ENCODE measurements at regions not wholly inside any gene's neighbourhood (a gene's known extent, or its start where the extent isn't known, plus 50 kb on each side); places are given as distances from the start of the nearest gene placed in this dataset.

DNA sequence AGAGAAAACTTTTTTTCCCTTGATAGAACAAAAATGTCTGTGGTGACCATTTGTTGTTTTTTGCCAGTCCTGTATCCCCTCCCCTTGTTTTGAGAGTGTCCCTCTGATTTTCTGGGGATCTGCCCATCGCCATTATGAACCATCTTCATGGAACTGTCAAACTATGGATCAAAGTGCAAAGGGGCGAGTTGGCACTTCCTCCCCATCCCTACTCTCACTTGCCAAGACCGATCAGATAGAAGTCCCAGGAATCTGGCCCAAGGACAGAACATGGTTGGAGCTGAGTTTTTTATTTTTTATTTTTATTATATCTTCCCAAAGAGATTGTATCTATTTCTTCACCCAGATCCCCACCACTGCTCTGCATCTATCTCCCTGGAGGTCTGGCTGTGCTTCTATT is 221.4 kb downstream of the IKZF2 start:
- H3K36me3 ChIP-seq, result no peaks in the 10 kb centered on the region
- no peaks in the 10 kb centered on the region for H3K4me1 ChIP-seq
- H3K27me3 ChIP-seq, result no peaks in the 10 kb centered on the region
- intact Hi-C loops (cut with DNase I), result no loop called here
- H3K27ac ChIP-seq, result no peak overlapping the region
- ATAC-seq, result no peak
- H3K4me3 ChIP-seq, result no peak overlapping the region
- TF ChIP-seq, protein P1, sequence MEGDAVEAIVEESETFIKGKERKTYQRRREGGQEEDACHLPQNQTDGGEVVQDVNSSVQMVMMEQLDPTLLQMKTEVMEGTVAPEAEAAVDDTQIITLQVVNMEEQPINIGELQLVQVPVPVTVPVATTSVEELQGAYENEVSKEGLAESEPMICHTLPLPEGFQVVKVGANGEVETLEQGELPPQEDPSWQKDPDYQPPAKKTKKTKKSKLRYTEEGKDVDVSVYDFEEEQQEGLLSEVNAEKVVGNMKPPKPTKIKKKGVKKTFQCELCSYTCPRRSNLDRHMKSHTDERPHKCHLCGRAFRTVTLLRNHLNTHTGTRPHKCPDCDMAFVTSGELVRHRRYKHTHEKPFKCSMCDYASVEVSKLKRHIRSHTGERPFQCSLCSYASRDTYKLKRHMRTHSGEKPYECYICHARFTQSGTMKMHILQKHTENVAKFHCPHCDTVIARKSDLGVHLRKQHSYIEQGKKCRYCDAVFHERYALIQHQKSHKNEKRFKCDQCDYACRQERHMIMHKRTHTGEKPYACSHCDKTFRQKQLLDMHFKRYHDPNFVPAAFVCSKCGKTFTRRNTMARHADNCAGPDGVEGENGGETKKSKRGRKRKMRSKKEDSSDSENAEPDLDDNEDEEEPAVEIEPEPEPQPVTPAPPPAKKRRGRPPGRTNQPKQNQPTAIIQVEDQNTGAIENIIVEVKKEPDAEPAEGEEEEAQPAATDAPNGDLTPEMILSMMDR (IDR thresholded peaks at IDR 0.05), result no peak
- peaks cover 0 to under 1% of the 10 kb centered on the region in 2 donors for H3K9me3 ChIP-seq
- no peak for DNase-seq

DNA sequence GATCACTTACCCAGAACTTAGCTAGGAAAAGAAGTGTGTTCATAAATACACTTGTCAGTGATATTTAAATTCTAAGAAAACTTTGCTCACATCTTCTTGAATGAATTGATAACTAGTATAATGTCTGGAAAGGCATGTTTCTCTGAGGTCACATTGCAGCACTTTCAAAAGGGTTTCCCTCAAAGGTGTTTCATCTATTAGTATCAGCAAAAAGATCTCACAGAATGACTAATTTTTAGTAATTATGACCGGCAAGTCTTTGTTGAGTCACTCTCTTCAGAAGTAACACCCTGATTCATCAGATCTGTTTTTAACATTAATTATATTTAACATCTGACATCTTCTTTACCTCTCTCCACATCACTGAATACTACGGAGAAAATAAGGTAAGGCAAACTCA is 222.3 kb downstream of the IKZF2 start:
- Histone ChIP-seq H3K27ac (no peak overlapping the region), H3K27me3 (no peaks in the 10 kb centered on the region), H3K9me3 (peaks cover 0 to 3% of the 10 kb centered on the region in 2 donors), H3K4me1 (no peaks in the 10 kb centered on the region), H3K4me3 (no peak overlapping the region), H3K36me3 (no peaks in the 10 kb centered on the region)
- no peak for ATAC-seq
- TF ChIP-seq, protein P1 (IDR thresholded peaks at IDR 0.05), result no peak
- DNase-seq, result no peak
- intact Hi-C loops (cut with DNase I), result no loop called here

DNA sequence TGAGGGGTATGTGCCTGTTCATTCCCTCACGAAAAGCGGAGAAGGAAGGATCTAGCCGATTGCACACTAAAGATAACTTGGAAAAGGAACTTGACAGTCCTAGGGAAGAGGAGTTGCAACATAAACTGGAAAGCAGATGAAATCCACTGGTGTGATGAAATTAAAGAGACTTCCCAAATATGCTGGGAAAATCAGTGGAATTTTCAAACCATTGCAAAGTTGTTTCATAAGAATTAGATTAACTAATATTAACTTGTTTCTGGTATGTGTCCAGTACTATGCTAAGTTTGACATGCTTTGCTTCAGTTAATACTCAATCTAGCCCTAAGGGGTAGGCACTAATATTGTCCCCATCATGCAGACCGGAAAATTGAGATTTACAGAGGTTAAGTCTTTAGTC is 222.7 kb downstream of the IKZF2 start:
- intact Hi-C loops (cut with DNase I), result no loop called here
- no peak overlapping the region for H3K4me3 ChIP-seq
- TF ChIP-seq, protein P1 (IDR thresholded peaks at IDR 0.05), result no peak
- peaks cover 0 to 3% of the 10 kb centered on the region in 2 donors for H3K9me3 ChIP-seq
- no peaks in the 10 kb centered on the region for H3K36me3 ChIP-seq
- no peaks in the 10 kb centered on the region for H3K27me3 ChIP-seq
- H3K4me1 ChIP-seq, result no peaks in the 10 kb centered on the region
- no peak overlapping the region for H3K27ac ChIP-seq
- DNase-seq (no peak), ATAC-seq (no peak)

DNA sequence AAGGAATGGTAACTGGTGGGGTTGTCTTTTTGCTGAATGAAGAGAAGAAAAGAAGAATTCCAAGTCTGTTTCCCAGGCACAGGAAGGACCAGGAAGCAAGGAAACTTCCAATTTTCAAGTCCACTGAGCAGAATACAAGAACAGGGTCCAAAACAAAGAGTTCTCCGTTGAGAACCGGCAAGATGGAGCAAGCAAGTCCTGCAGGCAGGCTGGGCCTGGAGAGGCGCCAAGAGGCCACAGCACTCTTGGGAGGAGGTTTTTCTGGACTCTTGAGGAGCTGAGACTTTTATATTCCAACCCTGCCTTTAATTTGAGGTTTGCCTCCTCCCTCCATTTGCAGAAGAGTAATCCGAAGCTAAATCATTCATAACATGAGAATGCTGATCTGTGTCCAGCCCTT is 224.5 kb downstream of the IKZF2 start:
- H3K27me3 ChIP-seq, result no peaks in the 10 kb centered on the region
- no peak overlapping the region for H3K4me3 ChIP-seq
- H3K9me3 ChIP-seq, result peaks cover 0 to 3% of the 10 kb centered on the region in 2 donors
- H3K4me1 ChIP-seq, result no peaks in the 10 kb centered on the region
- TF ChIP-seq, protein P1 (IDR thresholded peaks at IDR 0.05), result no peak
- H3K27ac ChIP-seq, result no peak overlapping the region
- no peaks in the 10 kb centered on the region for H3K36me3 ChIP-seq
- ATAC-seq (no peak), DNase-seq (peak in 1 of 4 donors; percentile 50)
- intact Hi-C loops (cut with DNase I), result no loop called here

DNA sequence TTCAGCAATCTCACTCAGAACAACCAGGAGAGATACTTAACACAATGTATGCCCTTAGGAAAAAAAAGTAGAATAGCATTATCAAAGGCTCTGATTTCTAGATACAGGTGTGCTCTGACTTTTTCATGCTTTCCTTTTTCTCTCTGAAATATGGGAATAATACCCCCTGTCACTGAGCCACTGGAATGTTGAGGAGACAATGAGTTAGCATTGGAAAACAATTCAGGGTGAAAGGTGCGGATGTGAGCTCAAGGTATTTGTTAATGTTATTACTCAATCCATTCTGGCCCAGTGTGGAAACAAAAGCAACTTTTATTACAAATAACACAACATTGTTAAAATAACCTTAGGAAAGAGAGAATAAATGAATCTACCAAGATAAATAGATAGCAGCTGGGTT is 228.0 kb downstream of the IKZF2 start:
- no peak for DNase-seq
- H3K4me1 ChIP-seq, result no peaks in the 10 kb centered on the region
- H3K4me3 ChIP-seq, result no peak overlapping the region
- no peak overlapping the region for H3K27ac ChIP-seq
- TF ChIP-seq, protein P1 (IDR thresholded peaks at IDR 0.05), result no peak
- intact Hi-C loops (cut with DNase I), result no loop called here
- peaks cover 0 to 3% of the 10 kb centered on the region in 2 donors for H3K9me3 ChIP-seq
- no peak for ATAC-seq
- no peaks in the 10 kb centered on the region for H3K36me3 ChIP-seq
- no peaks in the 10 kb centered on the region for H3K27me3 ChIP-seq
